Progenitor cell of endocrine pancreas (in vitro differentiated cells): ENCODE measurements at regions not wholly inside any gene's neighbourhood (a gene's known extent, or its start where the extent isn't known, plus 50 kb on each side); places are given as distances from the start of the nearest gene placed in this dataset.
"Not testable (repeated sequence)": the region's sequence is repeated elsewhere in the genome, so short reads cannot be mapped to it uniquely, and the experiment has no call there.

ENCODE experiments used
- DNase-seq: peaks from one replicate; pipeline ENCODE4 v3.0.0; 2021; ENCODE audit warnings: low spot score; ENCODE audit not compliant: unreplicated experiment
- H3K27ac Mint-ChIP-seq: 2 replicates; pipeline ENCODE4 v1.8.0; 2021; ENCODE audit warnings: mild to moderate bottlenecking, moderate library complexity, mixed read lengths
- H3K27me3 Mint-ChIP-seq: 2 replicates; pipeline ENCODE4 v1.8.0; 2021; ENCODE audit warnings: mixed read lengths
- H3K36me3 Mint-ChIP-seq: 2 replicates; pipeline ENCODE4 v1.8.0; 2022; ENCODE audit warnings: mixed read lengths; ENCODE audit not compliant: insufficient read depth
- H3K4me1 Mint-ChIP-seq: 2 replicates; pipeline ENCODE4 v1.8.0; 2021; ENCODE audit warnings: low read depth, mixed read lengths
- H3K4me3 Mint-ChIP-seq: 2 replicates; pipeline ENCODE4 v1.8.0; 2021; ENCODE audit warnings: low read depth, mild to moderate bottlenecking, moderate library complexity, mixed read lengths
- H3K9me3 Mint-ChIP-seq: 2 replicates; pipeline ENCODE4 v1.8.0; 2021; ENCODE audit warnings: low read depth, mixed read lengths
- CTCF ChIP-seq: fragments of 200-600 bp; sonication (generic); IDR thresholded peaks from one replicate; pipeline ENCODE4 v1.5.0; 2021; ENCODE audit warnings: antibody characterized with exemption, mild to moderate bottlenecking; ENCODE audit not compliant: unreplicated experiment

DNA sequence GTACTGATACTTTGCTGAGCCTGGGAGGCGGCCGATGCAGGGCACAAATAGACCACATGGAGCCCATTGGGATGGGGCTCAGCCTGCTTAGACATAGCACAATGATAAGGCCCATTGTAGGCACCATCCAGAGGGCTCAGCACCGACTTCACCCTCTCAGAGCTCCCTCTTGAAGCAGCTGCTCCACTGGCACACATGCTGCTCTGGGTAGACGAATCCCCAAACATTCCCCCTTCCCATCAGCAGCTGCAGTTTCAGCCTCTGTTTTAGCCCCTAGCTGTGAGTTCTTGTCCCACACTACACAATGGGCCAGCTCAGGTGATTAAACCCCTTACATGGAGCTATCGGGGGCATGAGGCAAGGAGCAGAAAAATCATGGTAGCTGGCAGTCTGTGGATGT lies 174.1 kb downstream of the RGS9 start:
- H3K4me1 Mint-ChIP-seq: peaks cover 6% of the 10 kb centered on the region
- H3K27me3 Mint-ChIP-seq: peaks cover 10% of the 10 kb centered on the region
- no peak overlapping the region for H3K4me3 Mint-ChIP-seq
- no peak for TF ChIP-seq CTCF
- H3K9me3 Mint-ChIP-seq: no peaks in the 10 kb centered on the region
- no peaks in the 10 kb centered on the region for H3K36me3 Mint-ChIP-seq
- DNase-seq: no peak
- H3K27ac Mint-ChIP-seq: no peak overlapping the region

DNA sequence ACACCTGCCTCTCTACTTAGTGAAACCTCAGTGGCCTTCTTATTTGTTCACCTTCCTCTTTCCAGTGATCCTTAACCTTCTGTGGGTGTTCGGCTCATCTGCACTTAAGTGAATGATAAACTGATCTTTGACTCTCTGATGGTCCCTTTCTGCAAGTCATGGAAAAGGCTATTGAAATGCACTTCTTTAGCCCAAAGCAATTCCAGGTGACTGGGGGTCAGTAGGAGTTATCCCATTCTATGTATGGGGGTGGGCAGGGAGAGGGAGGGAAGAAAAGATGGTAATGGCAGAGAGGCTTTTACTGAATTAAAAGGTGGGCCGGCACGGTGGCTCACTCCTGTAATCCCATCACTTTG lies 170.8 kb downstream of the RGS9 start:
- H3K27ac Mint-ChIP-seq: no peak overlapping the region
- H3K27me3 Mint-ChIP-seq: peaks cover 8% of the 10 kb centered on the region
- TF ChIP-seq CTCF: no peak
- H3K4me3 Mint-ChIP-seq: no peak overlapping the region
- no peaks in the 10 kb centered on the region for H3K9me3 Mint-ChIP-seq
- DNase-seq: no peak
- H3K36me3 Mint-ChIP-seq: no peaks in the 10 kb centered on the region
- H3K4me1 Mint-ChIP-seq: peaks cover 3% of the 10 kb centered on the region

GRCh38 chr17:65307081-65307960 lies 170.2 kb downstream of the RGS9 start:
- peaks cover 7% of the 10 kb centered on the region for H3K27me3 Mint-ChIP-seq
- no peaks in the 10 kb centered on the region for H3K9me3 Mint-ChIP-seq
- no peak for TF ChIP-seq CTCF
- no peak overlapping the region for H3K27ac Mint-ChIP-seq
- no peaks in the 10 kb centered on the region for H3K36me3 Mint-ChIP-seq
- no peaks in the 10 kb centered on the region for H3K4me1 Mint-ChIP-seq
- DNase-seq: no peak
- no peak overlapping the region for H3K4me3 Mint-ChIP-seq

DNA sequence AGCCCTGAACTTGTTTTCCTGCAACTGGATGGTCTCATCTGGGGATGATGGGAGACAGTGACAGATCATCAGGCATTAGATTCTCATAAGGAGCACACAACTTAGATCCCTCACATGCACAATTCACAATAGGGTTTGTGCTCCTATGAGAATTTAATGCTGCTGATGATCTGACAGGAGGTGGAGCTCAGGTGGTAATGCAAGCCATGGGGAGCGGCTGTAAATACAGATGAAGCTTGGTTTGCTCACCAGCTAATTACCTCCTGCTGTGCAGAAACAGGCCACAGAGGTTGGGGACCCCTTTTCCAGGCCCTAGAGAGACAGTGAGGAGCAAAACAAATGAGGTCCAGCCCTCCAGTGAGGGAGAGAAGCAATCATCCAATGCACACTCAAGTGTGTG lies 168.6 kb downstream of the RGS9 start:
- Mint-ChIP-seq H3K27ac (no peak overlapping the region), H3K4me1 (no peaks in the 10 kb centered on the region), H3K9me3 (no peaks in the 10 kb centered on the region), H3K36me3 (no peaks in the 10 kb centered on the region), H3K27me3 (peaks cover 2% of the 10 kb centered on the region), H3K4me3 (no peak overlapping the region)
- no peak for TF ChIP-seq CTCF
- DNase-seq: no peak

- Mint-ChIP-seq H3K36me3 (no peaks in the 10 kb centered on the region), H3K9me3 (no peaks in the 10 kb centered on the region), H3K4me1 (no peaks in the 10 kb centered on the region), H3K27ac (no peak overlapping the region), H3K4me3 (no peak overlapping the region), H3K27me3 (no peaks in the 10 kb centered on the region)
- TF ChIP-seq CTCF: no peak
- no peak for DNase-seq
Observed at GRCh38 chr17:65305116-65305515, 167.9 kb downstream of the RGS9 start.

DNA sequence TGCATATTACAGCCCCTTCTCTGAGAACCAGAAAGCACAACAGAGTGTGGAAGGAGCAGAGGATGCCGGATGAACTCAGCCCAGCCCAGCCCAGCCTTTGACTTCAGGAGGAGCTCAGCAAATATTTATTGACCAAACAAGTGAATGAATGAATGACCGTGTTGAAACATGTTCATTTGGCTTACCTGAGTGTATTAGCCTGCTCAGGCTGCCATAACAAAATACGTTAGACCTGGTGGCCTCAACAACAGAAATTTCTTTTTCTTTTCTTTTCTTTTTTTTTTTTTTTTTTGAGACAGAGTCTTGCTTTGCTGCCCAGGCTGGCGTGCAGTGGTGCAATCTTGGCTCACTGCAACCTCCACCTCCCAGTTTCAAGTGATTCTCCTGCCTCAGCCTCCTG lies 164.7 kb downstream of the RGS9 start:
- DNase-seq, H3K9me3 Mint-ChIP-seq, H3K4me3 Mint-ChIP-seq, H3K36me3 Mint-ChIP-seq, H3K27ac Mint-ChIP-seq, H3K27me3 Mint-ChIP-seq, H3K4me1 Mint-ChIP-seq: not testable (repeated sequence)
